ENCODE measurements at regions not wholly inside any gene's neighbourhood (a gene's known extent, or its start where the extent isn't known, plus 50 kb on each side); places are given as distances from the start of the nearest gene placed in this dataset.

DNA sequence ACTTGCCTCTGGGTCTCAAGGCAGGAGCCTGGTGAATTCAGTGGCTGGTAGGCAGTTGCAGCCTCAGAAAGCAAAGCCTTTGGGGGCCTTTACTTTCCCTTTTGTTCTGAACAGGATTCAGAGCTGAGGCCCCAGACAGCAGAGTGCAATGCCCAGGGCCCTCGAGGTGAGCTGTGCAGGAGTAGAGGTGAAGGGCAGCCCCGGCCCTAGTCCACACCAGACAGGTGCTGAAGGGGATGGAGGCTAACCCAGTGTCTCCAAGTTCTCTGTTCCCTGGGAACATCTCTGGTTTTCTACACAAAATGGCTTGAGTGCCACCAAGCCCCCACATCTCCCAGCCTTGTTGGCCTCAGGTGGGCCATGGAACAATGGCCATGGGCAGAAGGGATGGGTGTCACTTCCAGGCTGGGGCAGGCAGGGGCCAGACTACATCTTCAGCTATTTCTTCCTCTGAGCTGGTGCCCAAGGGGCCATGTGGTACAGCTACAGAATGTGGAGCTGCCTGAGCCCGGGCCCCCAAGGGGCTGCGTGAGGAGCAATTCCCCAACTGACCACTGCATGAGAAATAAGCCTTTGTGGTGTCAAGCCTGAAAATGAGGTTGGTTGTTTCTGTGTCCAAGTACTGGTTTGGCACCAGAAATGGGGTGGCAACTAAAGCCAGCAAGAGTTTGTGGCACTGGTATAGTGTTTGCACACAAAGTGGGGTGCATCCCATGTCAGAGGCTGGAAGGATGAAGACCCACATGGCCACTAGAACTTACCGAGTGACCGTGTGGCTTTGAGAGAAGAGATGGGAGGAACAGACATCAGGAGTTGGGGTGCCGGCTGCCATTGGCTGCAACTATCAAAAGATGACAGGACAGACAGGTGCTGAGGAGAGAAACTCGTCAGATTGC is 57.8 kb downstream of the BARX1 start:
- H3K4me3 ChIP-seq (ENCODE audit: low read depth, low read length) = no peak overlapping the region
- TF ChIP-seq, protein P1, sequence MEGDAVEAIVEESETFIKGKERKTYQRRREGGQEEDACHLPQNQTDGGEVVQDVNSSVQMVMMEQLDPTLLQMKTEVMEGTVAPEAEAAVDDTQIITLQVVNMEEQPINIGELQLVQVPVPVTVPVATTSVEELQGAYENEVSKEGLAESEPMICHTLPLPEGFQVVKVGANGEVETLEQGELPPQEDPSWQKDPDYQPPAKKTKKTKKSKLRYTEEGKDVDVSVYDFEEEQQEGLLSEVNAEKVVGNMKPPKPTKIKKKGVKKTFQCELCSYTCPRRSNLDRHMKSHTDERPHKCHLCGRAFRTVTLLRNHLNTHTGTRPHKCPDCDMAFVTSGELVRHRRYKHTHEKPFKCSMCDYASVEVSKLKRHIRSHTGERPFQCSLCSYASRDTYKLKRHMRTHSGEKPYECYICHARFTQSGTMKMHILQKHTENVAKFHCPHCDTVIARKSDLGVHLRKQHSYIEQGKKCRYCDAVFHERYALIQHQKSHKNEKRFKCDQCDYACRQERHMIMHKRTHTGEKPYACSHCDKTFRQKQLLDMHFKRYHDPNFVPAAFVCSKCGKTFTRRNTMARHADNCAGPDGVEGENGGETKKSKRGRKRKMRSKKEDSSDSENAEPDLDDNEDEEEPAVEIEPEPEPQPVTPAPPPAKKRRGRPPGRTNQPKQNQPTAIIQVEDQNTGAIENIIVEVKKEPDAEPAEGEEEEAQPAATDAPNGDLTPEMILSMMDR (IDR thresholded peaks at IDR 0.05; ENCODE audit: insufficient read depth, low read length) = no peak
- DNase-seq (ENCODE audit: low read depth) = no peak

- TF ChIP-seq, protein P1 (IDR thresholded peaks at IDR 0.05; ENCODE audit: insufficient read depth, low read length) = no peak
- no peak for DNase-seq (ENCODE audit: low read depth)
These were observed 58.6 kb downstream of the BARX1 start for GRCh38 chr9:93896496-93897033.

GRCh38 chr9:93896093-93896492 is 59.1 kb downstream of the BARX1 start:
- DNase-seq (ENCODE audit: low read depth) = no peak
- TF ChIP-seq, protein P1 (IDR thresholded peaks at IDR 0.05; ENCODE audit: insufficient read depth, low read length) = no peak

More at GRCh38 chr9:93896496-93897033, 58.6 kb downstream of the BARX1 start:
- H3K4me3 ChIP-seq (ENCODE audit: low read depth, low read length) = no peak overlapping the region

DNA sequence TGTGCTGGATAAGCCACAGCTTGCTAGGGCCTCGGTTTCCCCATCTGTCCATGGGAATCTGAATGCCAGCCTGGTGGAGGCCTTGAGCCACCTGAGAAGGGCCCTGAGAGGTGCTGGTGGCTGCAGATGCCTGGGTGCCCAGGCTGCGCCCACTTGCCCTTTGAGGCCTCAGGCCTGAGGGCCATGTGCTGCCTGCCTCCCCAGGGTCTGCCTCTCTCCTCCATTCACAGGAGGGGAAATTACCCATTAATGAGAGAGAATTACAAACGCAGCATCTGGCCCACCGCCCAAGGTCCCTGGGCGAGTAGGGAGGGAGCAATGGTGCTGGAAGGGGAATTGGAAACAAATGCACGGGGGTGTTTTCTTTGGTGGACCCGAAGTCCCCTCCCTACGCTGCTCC is 59.6 kb downstream of the BARX1 start:
- TF ChIP-seq, protein P1 (IDR thresholded peaks at IDR 0.05; ENCODE audit: insufficient read depth, low read length) = no peak
- no peak overlapping the region for H3K4me3 ChIP-seq (ENCODE audit: low read depth, low read length)
- DNase-seq (ENCODE audit: low read depth) = no peak

More at GRCh38 chr9:93896093-93896492, 59.1 kb downstream of the BARX1 start:
- no peak overlapping the region for H3K4me3 ChIP-seq (ENCODE audit: low read depth, low read length)

DNA sequence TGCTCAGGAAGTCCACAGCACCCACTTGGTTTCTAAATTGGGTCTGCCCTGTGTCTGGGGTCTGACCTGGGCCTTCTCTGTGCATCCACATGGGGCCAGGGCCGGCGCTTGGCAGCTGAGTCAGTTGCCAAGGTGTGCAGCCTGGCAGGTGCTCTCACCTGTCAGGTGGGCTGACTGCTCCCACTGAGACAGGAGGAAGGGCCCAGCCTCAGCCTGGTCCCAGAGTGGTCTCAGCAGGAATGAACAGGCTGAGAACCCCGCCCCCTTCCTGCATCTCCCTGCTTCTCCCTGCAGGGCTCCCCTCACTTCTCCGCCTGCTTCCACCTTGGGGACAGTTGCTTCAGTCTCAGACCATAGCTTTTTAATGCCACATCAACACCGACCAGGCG is 60.5 kb downstream of the BARX1 start:
- TF ChIP-seq, protein P1 (IDR thresholded peaks at IDR 0.05; ENCODE audit: insufficient read depth, low read length) = no peak
- H3K4me3 ChIP-seq (ENCODE audit: low read depth, low read length) = no peak overlapping the region
- no peak for DNase-seq (ENCODE audit: low read depth)

DNA sequence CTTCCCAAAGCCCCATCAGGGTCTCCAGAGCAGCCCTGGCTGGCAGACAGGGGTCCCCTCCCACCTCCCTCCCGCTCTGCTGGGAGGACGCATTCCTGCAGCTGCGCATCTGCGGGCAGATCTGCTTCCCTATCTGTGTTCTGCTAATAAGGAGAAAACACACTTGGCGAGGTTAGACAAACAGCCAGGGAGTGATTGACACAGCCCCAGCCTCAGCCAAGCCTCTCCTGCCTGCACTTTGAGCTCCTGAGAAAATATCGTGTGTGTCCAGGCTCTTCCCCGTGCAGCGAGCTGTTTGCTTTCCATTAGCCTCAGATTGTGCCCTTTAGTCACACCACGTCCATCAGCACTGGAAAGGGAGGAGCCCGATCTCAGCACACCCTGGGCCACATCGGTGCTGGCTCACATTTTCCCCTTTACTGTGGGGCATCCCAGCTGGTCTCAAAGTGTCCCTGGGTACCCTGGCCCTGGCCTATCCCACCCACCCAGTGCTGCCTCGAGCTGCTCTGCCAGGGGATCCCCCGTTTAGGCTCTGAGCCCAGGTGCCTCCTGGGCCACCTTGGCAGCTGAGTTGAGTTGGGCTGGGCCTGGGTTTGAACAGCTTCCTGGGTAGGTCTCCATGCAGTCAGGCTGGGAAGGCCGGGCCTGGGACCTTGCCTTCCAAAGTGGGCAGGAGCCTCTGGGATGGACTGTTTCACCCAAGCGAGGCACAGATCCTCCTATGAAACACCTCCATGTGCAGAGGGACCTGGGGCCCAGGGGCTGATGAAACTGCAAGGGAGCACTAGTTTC is 61.1 kb downstream of the BARX1 start:
- TF ChIP-seq, protein P1 (IDR thresholded peaks at IDR 0.05; ENCODE audit: insufficient read depth, low read length) = no peak
- H3K4me3 ChIP-seq (ENCODE audit: low read depth, low read length) = no peak overlapping the region
- no peak for DNase-seq (ENCODE audit: low read depth)
